Activated naive CD4-positive, alpha-beta T cell treated with anti-CD3 and anti-CD28 coated beads, Interleukin-2, amount 50 U/mL, for 24 hours (primary cell): ENCODE measurements at regions not wholly inside any gene's neighbourhood (a gene's known extent, or its start where the extent isn't known, plus 50 kb on each side); places are given as distances from the start of the nearest gene placed in this dataset.

Experiments used
- H3K27ac Mint-ChIP-seq: one replicate; pipeline ENCODE4 v1.8.0; 2021; ENCODE audit warnings: mild to moderate bottlenecking, mixed read lengths
- H3K27me3 Mint-ChIP-seq: one replicate; pipeline ENCODE4 v1.8.0; 2021; ENCODE audit warnings: mixed read lengths
- H3K36me3 Mint-ChIP-seq: one replicate; pipeline ENCODE4 v1.8.0; 2021; ENCODE audit warnings: mixed read lengths
- H3K4me1 Mint-ChIP-seq: one replicate; pipeline ENCODE4 v1.8.0; 2021; ENCODE audit warnings: mixed read lengths
- H3K4me3 Mint-ChIP-seq: one replicate; pipeline ENCODE4 v1.8.0; 2021; ENCODE audit warnings: mild to moderate bottlenecking, mixed read lengths
- H3K9me3 Mint-ChIP-seq: one replicate; pipeline ENCODE4 v1.8.0; 2021; ENCODE audit warnings: mixed read lengths

GRCh38 chr3:148360051-148360450 lies 337.7 kb upstream of the AGTR1 start:
- Mint-ChIP-seq H3K36me3 (no peaks in the 10 kb centered on the region), H3K27me3 (no peaks in the 10 kb centered on the region), H3K4me3 (no peak overlapping the region), H3K4me1 (no peaks in the 10 kb centered on the region), H3K27ac (no peak overlapping the region), H3K9me3 (peaks cover 14% of the 10 kb centered on the region)

GRCh38 chr3:148366743-148367410 lies 330.8 kb upstream of the AGTR1 start:
- no peaks in the 10 kb centered on the region for H3K4me1 Mint-ChIP-seq
- no peak overlapping the region for H3K27ac Mint-ChIP-seq
- H3K27me3 Mint-ChIP-seq: no peaks in the 10 kb centered on the region
- H3K9me3 Mint-ChIP-seq: peaks cover 4% of the 10 kb centered on the region
- H3K4me3 Mint-ChIP-seq: no peak overlapping the region
- no peaks in the 10 kb centered on the region for H3K36me3 Mint-ChIP-seq

- no peak overlapping the region for H3K27ac Mint-ChIP-seq
- H3K9me3 Mint-ChIP-seq: peaks cover 4% of the 10 kb centered on the region
- H3K4me1 Mint-ChIP-seq: no peaks in the 10 kb centered on the region
- no peaks in the 10 kb centered on the region for H3K27me3 Mint-ChIP-seq
- no peaks in the 10 kb centered on the region for H3K36me3 Mint-ChIP-seq
- no peak overlapping the region for H3K4me3 Mint-ChIP-seq
These were observed 329.9 kb upstream of the AGTR1 start for GRCh38 chr3:148367756-148368155.

- H3K36me3 Mint-ChIP-seq: no peaks in the 10 kb centered on the region
- H3K9me3 Mint-ChIP-seq: peaks cover 4% of the 10 kb centered on the region
- no peaks in the 10 kb centered on the region for H3K27me3 Mint-ChIP-seq
- H3K4me3 Mint-ChIP-seq: no peak overlapping the region
- no peak overlapping the region for H3K27ac Mint-ChIP-seq
- no peaks in the 10 kb centered on the region for H3K4me1 Mint-ChIP-seq
These were observed 328.3 kb upstream of the AGTR1 start for GRCh38 chr3:148369381-148369780.

- Mint-ChIP-seq H3K4me3 (no peak overlapping the region), H3K36me3 (no peaks in the 10 kb centered on the region), H3K4me1 (no peaks in the 10 kb centered on the region), H3K9me3 (peaks cover 4% of the 10 kb centered on the region), H3K27me3 (no peaks in the 10 kb centered on the region), H3K27ac (no peak overlapping the region)
These were observed 325.4 kb upstream of the AGTR1 start for GRCh38 chr3:148372206-148372875.

- H3K27me3 Mint-ChIP-seq: no peaks in the 10 kb centered on the region
- H3K4me3 Mint-ChIP-seq: no peak overlapping the region
- H3K36me3 Mint-ChIP-seq: no peaks in the 10 kb centered on the region
- peaks cover 4% of the 10 kb centered on the region for H3K9me3 Mint-ChIP-seq
- H3K27ac Mint-ChIP-seq: no peak overlapping the region
- no peaks in the 10 kb centered on the region for H3K4me1 Mint-ChIP-seq
These were observed 323.7 kb upstream of the AGTR1 start for GRCh38 chr3:148373961-148374360.

GRCh38 chr3:148379763-148380382 lies 317.8 kb upstream of the AGTR1 start:
- H3K4me3 Mint-ChIP-seq: no peak overlapping the region
- no peaks in the 10 kb centered on the region for H3K4me1 Mint-ChIP-seq
- no peak overlapping the region for H3K27ac Mint-ChIP-seq
- H3K36me3 Mint-ChIP-seq: no peaks in the 10 kb centered on the region
- H3K27me3 Mint-ChIP-seq: no peaks in the 10 kb centered on the region
- H3K9me3 Mint-ChIP-seq: no peaks in the 10 kb centered on the region

- Mint-ChIP-seq H3K4me3 (no peak overlapping the region), H3K9me3 (no peaks in the 10 kb centered on the region), H3K27me3 (no peaks in the 10 kb centered on the region), H3K27ac (no peak overlapping the region), H3K36me3 (no peaks in the 10 kb centered on the region), H3K4me1 (no peaks in the 10 kb centered on the region)
These were observed 316.7 kb upstream of the AGTR1 start for GRCh38 chr3:148381051-148381450.

- Mint-ChIP-seq H3K4me3 (no peak overlapping the region), H3K27me3 (no peaks in the 10 kb centered on the region), H3K27ac (no peak overlapping the region), H3K36me3 (no peaks in the 10 kb centered on the region), H3K4me1 (no peaks in the 10 kb centered on the region), H3K9me3 (peaks cover 13% of the 10 kb centered on the region)
These were observed 307.8 kb upstream of the AGTR1 start for GRCh38 chr3:148389916-148390315.

GRCh38 chr3:148395821-148396220 lies 301.9 kb upstream of the AGTR1 start:
- H3K27me3 Mint-ChIP-seq: no peaks in the 10 kb centered on the region
- no peaks in the 10 kb centered on the region for H3K36me3 Mint-ChIP-seq
- H3K9me3 Mint-ChIP-seq: peaks cover 6% of the 10 kb centered on the region
- H3K27ac Mint-ChIP-seq: no peak overlapping the region
- no peaks in the 10 kb centered on the region for H3K4me1 Mint-ChIP-seq
- no peak overlapping the region for H3K4me3 Mint-ChIP-seq

- H3K4me3 Mint-ChIP-seq: no peak overlapping the region
- no peaks in the 10 kb centered on the region for H3K9me3 Mint-ChIP-seq
- H3K36me3 Mint-ChIP-seq: no peaks in the 10 kb centered on the region
- H3K27me3 Mint-ChIP-seq: no peaks in the 10 kb centered on the region
- H3K27ac Mint-ChIP-seq: no peak overlapping the region
- no peaks in the 10 kb centered on the region for H3K4me1 Mint-ChIP-seq
These were observed 296.9 kb upstream of the AGTR1 start for GRCh38 chr3:148400754-148401153.

GRCh38 chr3:148408667-148409066 lies 289.0 kb upstream of the AGTR1 start:
- Mint-ChIP-seq H3K27me3 (no peaks in the 10 kb centered on the region), H3K4me1 (no peaks in the 10 kb centered on the region), H3K9me3 (peaks cover 8% of the 10 kb centered on the region), H3K27ac (no peak overlapping the region), H3K4me3 (no peak overlapping the region), H3K36me3 (no peaks in the 10 kb centered on the region)

- Mint-ChIP-seq H3K4me1 (no peaks in the 10 kb centered on the region), H3K27me3 (no peaks in the 10 kb centered on the region), H3K36me3 (no peaks in the 10 kb centered on the region), H3K9me3 (no peaks in the 10 kb centered on the region), H3K27ac (no peak overlapping the region), H3K4me3 (no peak overlapping the region)
These were observed 277.5 kb upstream of the AGTR1 start for GRCh38 chr3:148420242-148420641.

GRCh38 chr3:148428862-148429605 lies 268.7 kb upstream of the AGTR1 start:
- H3K9me3 Mint-ChIP-seq: peaks cover 15% of the 10 kb centered on the region
- no peak overlapping the region for H3K4me3 Mint-ChIP-seq
- H3K27me3 Mint-ChIP-seq: no peaks in the 10 kb centered on the region
- no peaks in the 10 kb centered on the region for H3K36me3 Mint-ChIP-seq
- H3K27ac Mint-ChIP-seq: no peak overlapping the region
- no peaks in the 10 kb centered on the region for H3K4me1 Mint-ChIP-seq

- Mint-ChIP-seq H3K27me3 (no peaks in the 10 kb centered on the region), H3K4me1 (no peaks in the 10 kb centered on the region), H3K27ac (no peak overlapping the region), H3K9me3 (peaks cover 19% of the 10 kb centered on the region), H3K36me3 (no peaks in the 10 kb centered on the region), H3K4me3 (no peak overlapping the region)
These were observed 264.0 kb upstream of the AGTR1 start for GRCh38 chr3:148433665-148434064.

- H3K27ac Mint-ChIP-seq: no peak overlapping the region
- H3K27me3 Mint-ChIP-seq: no peaks in the 10 kb centered on the region
- peaks cover 19% of the 10 kb centered on the region for H3K9me3 Mint-ChIP-seq
- no peak overlapping the region for H3K4me3 Mint-ChIP-seq
- H3K4me1 Mint-ChIP-seq: no peaks in the 10 kb centered on the region
- no peaks in the 10 kb centered on the region for H3K36me3 Mint-ChIP-seq
These were observed 262.2 kb upstream of the AGTR1 start for GRCh38 chr3:148435534-148435933.
